ENCODE measurements at regions not wholly inside any gene's neighbourhood (a gene's known extent, or its start where the extent isn't known, plus 50 kb on each side); places are given as distances from the start of the nearest gene placed in this dataset.

DNA sequence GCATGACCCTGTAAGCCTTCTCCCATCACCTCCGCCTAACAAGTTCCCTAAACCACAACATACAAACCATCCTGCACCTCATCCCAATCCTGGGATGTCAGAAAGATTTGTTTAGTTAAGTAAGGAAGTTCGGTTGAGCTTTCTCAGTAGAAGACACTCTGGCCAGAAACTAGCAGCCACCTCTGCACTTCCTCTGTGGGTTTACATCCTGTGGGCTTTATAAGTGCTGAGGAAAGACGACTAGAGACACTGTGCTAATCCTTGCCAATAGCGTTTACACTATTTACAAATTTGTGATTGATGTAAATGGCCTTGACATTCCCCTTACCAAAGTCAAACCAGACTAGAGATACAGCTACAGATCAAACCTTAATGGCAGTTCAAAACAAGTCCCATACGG is 246.0 kb downstream of the KDM5D start:
- TF ChIP-seq, protein P1, sequence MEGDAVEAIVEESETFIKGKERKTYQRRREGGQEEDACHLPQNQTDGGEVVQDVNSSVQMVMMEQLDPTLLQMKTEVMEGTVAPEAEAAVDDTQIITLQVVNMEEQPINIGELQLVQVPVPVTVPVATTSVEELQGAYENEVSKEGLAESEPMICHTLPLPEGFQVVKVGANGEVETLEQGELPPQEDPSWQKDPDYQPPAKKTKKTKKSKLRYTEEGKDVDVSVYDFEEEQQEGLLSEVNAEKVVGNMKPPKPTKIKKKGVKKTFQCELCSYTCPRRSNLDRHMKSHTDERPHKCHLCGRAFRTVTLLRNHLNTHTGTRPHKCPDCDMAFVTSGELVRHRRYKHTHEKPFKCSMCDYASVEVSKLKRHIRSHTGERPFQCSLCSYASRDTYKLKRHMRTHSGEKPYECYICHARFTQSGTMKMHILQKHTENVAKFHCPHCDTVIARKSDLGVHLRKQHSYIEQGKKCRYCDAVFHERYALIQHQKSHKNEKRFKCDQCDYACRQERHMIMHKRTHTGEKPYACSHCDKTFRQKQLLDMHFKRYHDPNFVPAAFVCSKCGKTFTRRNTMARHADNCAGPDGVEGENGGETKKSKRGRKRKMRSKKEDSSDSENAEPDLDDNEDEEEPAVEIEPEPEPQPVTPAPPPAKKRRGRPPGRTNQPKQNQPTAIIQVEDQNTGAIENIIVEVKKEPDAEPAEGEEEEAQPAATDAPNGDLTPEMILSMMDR (IDR thresholded peaks at IDR 0.05 in 2 of 3, conservative IDR thresholded peaks at IDR 0.05 in 1 of 3; ENCODE audit: borderline replicate concordance in 1 of 3, insufficient read depth in 1 of 3, low read depth in 2 of 3, low read length in 2 of 3) = no peak
- TF ChIP-seq YY1 (IDR thresholded peaks at IDR 0.05; ENCODE audit: extremely low read depth, insufficient replicate concordance, low read depth, low read length) (no peak), SIN3A (IDR thresholded peaks at IDR 0.05; ENCODE audit: low read depth) (no peak), EZH2 (IDR thresholded peaks at IDR 0.05) (no peak)
